Calu3 (cell line): ENCODE measurements at regions not wholly inside any gene's neighbourhood (a gene's known extent, or its start where the extent isn't known, plus 50 kb on each side); places are given as distances from the start of the nearest gene placed in this dataset.

Experiments
- BruUV-seq: library from RNA; stranded (reverse); fragments of 400-500 nt; replicated peaks from 2 replicates; lab custom pipeline; 2021; lab: Mats Ljungman, UMichigan
- CTCF ChIA-PET: fragments of 300-600 bp; sonication (Branson Sonifier 250); formaldehyde crosslinking; loops from one replicate; lab custom pipeline; 2022; ENCODE audit warnings: antibody characterized with exemption; lab: Charles Lee
- DNase-seq: peaks from one replicate; pipeline ENCODE4 v3.0.0; 2022
- H3K27ac Mint-ChIP-seq: one replicate; pipeline ENCODE4 v1.8.0; 2022; ENCODE audit warnings: mixed read lengths; ENCODE audit not compliant: unreplicated experiment
- H3K27me3 Mint-ChIP-seq: one replicate; pipeline ENCODE4 v1.8.0; 2022; ENCODE audit warnings: mixed read lengths; ENCODE audit not compliant: unreplicated experiment
- H3K36me3 Mint-ChIP-seq: one replicate; pipeline ENCODE4 v1.8.0; 2022; ENCODE audit warnings: mild to moderate bottlenecking, moderate library complexity, mixed read lengths; ENCODE audit not compliant: insufficient read depth, unreplicated experiment
- H3K4me1 Mint-ChIP-seq: one replicate; pipeline ENCODE4 v1.8.0; 2022; ENCODE audit warnings: mild to moderate bottlenecking, low read depth, mixed read lengths; ENCODE audit not compliant: unreplicated experiment
- H3K4me3 Mint-ChIP-seq: one replicate; pipeline ENCODE4 v1.8.0; 2022; ENCODE audit warnings: mild to moderate bottlenecking, low read depth, moderate library complexity, mixed read lengths; ENCODE audit not compliant: unreplicated experiment
- H3K9me3 Mint-ChIP-seq: one replicate; pipeline ENCODE4 v1.8.0; 2022; ENCODE audit warnings: low read depth, mixed read lengths; ENCODE audit not compliant: unreplicated experiment
- CTCF ChIP-seq: fragments of 200-600 bp; IDR thresholded peaks from one replicate; pipeline ENCODE4 v1.8.0; 2022; ENCODE audit warnings: antibody characterized with exemption; ENCODE audit not compliant: unreplicated experiment
- intact Hi-C: fragments of 100-400 bp; cut with micrococcal nuclease; formaldehyde crosslinking; loops from one replicate; pipeline ENCODE4 v1.10.0; 2022; ENCODE audit not compliant: unreplicated experiment

DNA sequence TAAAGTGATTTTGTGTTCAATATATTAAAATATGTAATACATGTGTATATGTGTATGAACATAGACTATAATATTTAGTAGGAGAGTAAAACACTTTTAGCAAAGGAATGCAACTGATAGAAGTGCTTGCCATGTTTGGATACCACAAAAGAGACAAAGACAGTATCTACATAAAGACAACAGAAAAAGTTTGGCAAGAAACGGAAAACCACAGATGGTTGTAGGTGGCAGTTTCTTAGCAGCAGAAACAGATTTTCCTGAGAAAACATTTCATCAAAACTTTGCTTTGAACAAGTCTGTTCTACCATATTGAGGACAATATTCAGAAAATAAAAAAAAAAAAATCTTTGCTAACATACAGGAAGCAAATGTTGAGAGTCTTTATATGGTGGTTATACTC, 1560.4 kb upstream of the GBE1 start:
- Mint-ChIP-seq H3K4me3 (no peak overlapping the region), H3K27me3 (no peaks in the 10 kb centered on the region), H3K27ac (no peak overlapping the region), H3K4me1 (no peaks in the 10 kb centered on the region), H3K36me3 (peaks cover 4% of the 10 kb centered on the region), H3K9me3 (peaks cover 2% of the 10 kb centered on the region)
- no peak for DNase-seq
- CTCF ChIA-PET = no interaction called here
- no peak for TF ChIP-seq CTCF
- BruUV-seq = no TSS peak
- intact Hi-C loops = no loop called here

GRCh38 chr3:83354205-83354604, 1592.8 kb upstream of the GBE1 start:
- Mint-ChIP-seq H3K27ac (no peak overlapping the region), H3K36me3 (no peaks in the 10 kb centered on the region), H3K4me1 (no peaks in the 10 kb centered on the region), H3K9me3 (peaks cover 6% of the 10 kb centered on the region), H3K27me3 (no peaks in the 10 kb centered on the region), H3K4me3 (no peak overlapping the region)
- no TSS peak for BruUV-seq
- no peak for TF ChIP-seq CTCF
- CTCF ChIA-PET = no interaction called here
- intact Hi-C loops = no loop called here
- no peak for DNase-seq

GRCh38 chr3:83393276-83393675, 1565.5 kb upstream of the CADM2 start:
- DNase-seq = no peak
- H3K4me1 Mint-ChIP-seq = no peaks in the 10 kb centered on the region
- CTCF ChIA-PET = no interaction called here
- H3K36me3 Mint-ChIP-seq = no peaks in the 10 kb centered on the region
- no peaks in the 10 kb centered on the region for H3K9me3 Mint-ChIP-seq
- no peaks in the 10 kb centered on the region for H3K27me3 Mint-ChIP-seq
- no peak overlapping the region for H3K27ac Mint-ChIP-seq
- H3K4me3 Mint-ChIP-seq = no peak overlapping the region
- BruUV-seq = no TSS peak
- no peak for TF ChIP-seq CTCF
- intact Hi-C loops = no loop called here

DNA sequence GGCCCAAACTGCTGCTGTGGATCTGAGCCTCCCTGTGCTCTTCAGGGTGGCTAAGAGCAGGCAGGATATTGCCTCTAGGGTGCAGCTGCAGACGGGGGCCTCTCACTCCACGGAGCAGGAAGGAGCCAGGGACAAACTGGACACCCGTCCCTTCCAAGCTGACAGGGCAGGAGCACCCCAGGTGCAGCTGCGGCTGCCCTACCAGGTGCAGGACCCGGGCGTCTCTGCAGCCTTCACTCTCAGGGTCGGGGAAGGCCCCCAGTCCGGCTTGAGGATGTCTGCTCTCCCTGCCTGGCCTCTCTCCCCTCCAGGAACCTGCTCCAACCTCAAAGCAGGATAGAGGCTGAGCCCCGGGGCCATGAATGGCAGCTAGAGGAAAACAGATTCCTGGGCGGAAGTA, 1554.9 kb upstream of the CADM2 start:
- BruUV-seq = no TSS peak
- intact Hi-C loops = no loop called here
- no peaks in the 10 kb centered on the region for H3K36me3 Mint-ChIP-seq
- no peaks in the 10 kb centered on the region for H3K4me1 Mint-ChIP-seq
- CTCF ChIA-PET = no interaction called here
- H3K27ac Mint-ChIP-seq = no peak overlapping the region
- TF ChIP-seq CTCF = no peak
- no peaks in the 10 kb centered on the region for H3K27me3 Mint-ChIP-seq
- DNase-seq = no peak
- no peaks in the 10 kb centered on the region for H3K9me3 Mint-ChIP-seq
- H3K4me3 Mint-ChIP-seq = no peak overlapping the region
